Fibroblast of lung (primary cell): ENCODE measurements at regions not wholly inside any gene's neighbourhood (a gene's known extent, or its start where the extent isn't known, plus 50 kb on each side); places are given as distances from the start of the nearest gene placed in this dataset.

Source experiments
- DNase-seq, 2 donors: peaks; one replicate each; pipeline versions ENCODE4 v3.0.0 to v3.0.0-alpha.2; 2010; ENCODE audit warnings: low read depth in 2 of 2
- H2AFZ ChIP-seq: 2 replicates; pipeline ENCODE4 v1.5.1; 2012; ENCODE audit warnings: low read length, control low read depth, inconsistent platforms
- H3K27ac ChIP-seq: 2 replicates; pipeline ENCODE4 v1.5.1; 2011; ENCODE audit warnings: low read length, control low read depth; ENCODE audit not compliant: insufficient read depth
- H3K27me3 ChIP-seq: 2 replicates; pipeline ENCODE4 v1.5.1; 2011; ENCODE audit warnings: mild to moderate bottlenecking, low read length; ENCODE audit not compliant: control insufficient read depth, insufficient read depth
- H3K36me3 ChIP-seq: 2 replicates; pipeline ENCODE4 v1.5.1; 2011; ENCODE audit warnings: low read length; ENCODE audit not compliant: control insufficient read depth, insufficient read depth
- H3K4me1 ChIP-seq: 2 replicates; pipeline ENCODE4 v1.5.1; 2011; ENCODE audit warnings: low read length; ENCODE audit not compliant: control insufficient read depth, insufficient read depth; ENCODE audit errors: extremely low read depth
- H3K4me2 ChIP-seq: 2 replicates; pipeline ENCODE4 v1.5.1; 2011; ENCODE audit warnings: low read length, control low read depth; ENCODE audit not compliant: insufficient read depth; ENCODE audit errors: extremely low read depth
- H3K4me3 ChIP-seq, 4 experiments: fragments of 200-600 bp in 1 of 4; sonication (generic) in 1 of 4; replicated peaks in 1 of 4; 2 replicates each; pipeline ENCODE4 v1.5.1; 2011 to 2016; ENCODE audit warnings: low read length in 4 of 4, low read depth in 3 of 4, mild to moderate bottlenecking in 3 of 4, control low read depth in 2 of 4, inconsistent platforms in 1 of 4, mixed read lengths in 1 of 4; ENCODE audit not compliant: insufficient read depth in 1 of 4; ENCODE audit errors: control extremely low read depth in 1 of 4
- H3K79me2 ChIP-seq: 2 replicates; pipeline ENCODE4 v1.5.1; 2012; ENCODE audit warnings: mild to moderate bottlenecking, low read length, inconsistent platforms; ENCODE audit not compliant: control insufficient read depth, insufficient read depth
- H3K9ac ChIP-seq: 2 replicates; pipeline ENCODE4 v1.5.1; 2011; ENCODE audit warnings: mild to moderate bottlenecking, low read length, control low read depth; ENCODE audit not compliant: insufficient read depth
- H3K9me3 ChIP-seq: 2 replicates; pipeline ENCODE4 v1.5.1; 2012; ENCODE audit warnings: low read depth, low read length; ENCODE audit not compliant: control insufficient read depth, insufficient read depth
- H4K20me1 ChIP-seq: 2 replicates; pipeline ENCODE4 v1.5.1; 2011; ENCODE audit warnings: low read length; ENCODE audit not compliant: control insufficient read depth, insufficient read depth; ENCODE audit errors: extremely low read depth
- CTCF ChIP-seq, 2 donors: IDR thresholded peaks in 1 of 2; conservative IDR thresholded peaks in 1 of 2; 1 replicate in 1 of 2; 2 replicates in 1 of 2; pipeline ENCODE4 v1.5.1; 2011 to 2012; ENCODE audit warnings: low read length in 2 of 2, control low read depth in 1 of 2, inconsistent platforms in 1 of 2, low read depth in 1 of 2, mild to moderate bottlenecking in 1 of 2
- EZH2 ChIP-seq: IDR thresholded peaks from 2 replicates; pipeline ENCODE4 v1.5.1; 2012; ENCODE audit warnings: low read length, control low read depth, mild to moderate bottlenecking; ENCODE audit errors: missing control alignments

DNA sequence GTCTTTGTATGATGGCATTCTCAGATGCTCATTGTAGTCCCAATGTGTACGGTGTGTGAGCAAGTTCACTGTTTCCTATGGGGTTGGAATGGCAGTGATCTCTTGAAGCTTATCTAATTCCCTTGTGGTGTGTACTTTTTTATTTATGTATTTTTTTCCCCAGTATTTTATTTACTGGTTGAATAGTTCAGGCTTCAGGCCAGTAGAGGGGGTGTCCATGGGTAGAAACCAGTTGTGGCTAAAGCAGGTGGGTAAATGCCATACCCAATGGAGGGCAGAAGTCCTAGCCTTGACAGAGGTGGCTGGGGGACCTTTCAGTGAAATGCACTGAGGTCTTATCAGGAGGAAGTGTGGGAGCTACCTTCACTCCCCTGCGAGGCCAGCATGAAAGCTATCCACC is 351.4 kb upstream of the CWC22 start:
- no peak overlapping the region for H3K27ac ChIP-seq
- H2AFZ ChIP-seq, result no peak overlapping the region
- no peak overlapping the region for H3K4me2 ChIP-seq
- no peak overlapping the region for H3K4me3 ChIP-seq
- no peaks in the 10 kb centered on the region for H3K9me3 ChIP-seq
- no peak for DNase-seq
- H3K79me2 ChIP-seq, result no peaks in the 10 kb centered on the region
- no peaks in the 10 kb centered on the region for H4K20me1 ChIP-seq
- no peaks in the 10 kb centered on the region for H3K27me3 ChIP-seq
- H3K4me1 ChIP-seq, result no peaks in the 10 kb centered on the region
- TF ChIP-seq CTCF (conservative IDR thresholded peaks at IDR 0.05 in 1 of 2, IDR thresholded peaks at IDR 0.05 in 1 of 2; ENCODE audit: low read depth in 1 of 2, low read length in 2 of 2), result no peak
- no peak for TF ChIP-seq EZH2
- no peaks in the 10 kb centered on the region for H3K36me3 ChIP-seq
- no peak overlapping the region for H3K9ac ChIP-seq

DNA sequence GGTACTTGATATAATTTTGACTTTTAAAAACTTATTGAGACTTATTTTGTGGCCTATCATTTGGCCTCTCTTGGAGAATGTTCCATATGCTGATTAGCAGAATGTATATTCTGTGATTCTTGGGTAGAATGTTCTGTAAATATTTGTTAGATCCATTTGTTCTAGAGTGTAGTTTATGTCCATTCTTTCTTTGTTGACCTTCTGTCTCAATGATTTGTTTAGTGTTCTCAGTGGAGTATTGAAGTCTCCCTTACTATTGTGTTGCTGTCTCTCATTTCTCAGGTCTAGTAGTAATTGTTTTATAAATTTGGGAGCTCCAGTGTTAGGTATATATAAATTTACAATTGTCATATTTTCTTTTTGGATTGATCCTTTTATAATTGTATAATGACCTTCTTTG is 349.6 kb upstream of the CWC22 start:
- H3K4me1 ChIP-seq, result no peaks in the 10 kb centered on the region
- no peaks in the 10 kb centered on the region for H3K27me3 ChIP-seq
- H3K27ac ChIP-seq, result no peak overlapping the region
- H3K4me3 ChIP-seq, result no peak overlapping the region
- H2AFZ ChIP-seq, result no peak overlapping the region
- H3K9ac ChIP-seq, result no peak overlapping the region
- H3K36me3 ChIP-seq, result no peaks in the 10 kb centered on the region
- H3K4me2 ChIP-seq, result no peak overlapping the region
- H3K9me3 ChIP-seq, result no peaks in the 10 kb centered on the region
- no peaks in the 10 kb centered on the region for H4K20me1 ChIP-seq
- DNase-seq, result no peak
- TF ChIP-seq EZH2 (no peak), CTCF (conservative IDR thresholded peaks at IDR 0.05 in 1 of 2, IDR thresholded peaks at IDR 0.05 in 1 of 2; ENCODE audit: low read depth in 1 of 2, low read length in 2 of 2) (no peak)
- H3K79me2 ChIP-seq, result no peaks in the 10 kb centered on the region

GRCh38 chr2:180352620-180353019 is 345.5 kb upstream of the CWC22 start:
- Histone ChIP-seq H3K27ac (no peak overlapping the region), H3K79me2 (no peaks in the 10 kb centered on the region), H3K9ac (no peak overlapping the region), H3K36me3 (no peaks in the 10 kb centered on the region), H3K4me3 (no peak overlapping the region), H3K27me3 (no peaks in the 10 kb centered on the region), H3K4me2 (no peak overlapping the region), H3K4me1 (no peaks in the 10 kb centered on the region), H3K9me3 (no peaks in the 10 kb centered on the region), H4K20me1 (no peaks in the 10 kb centered on the region), H2AFZ (no peak overlapping the region)
- DNase-seq, result peak in 1 of 2 donors; percentile 15
- TF ChIP-seq CTCF (conservative IDR thresholded peaks at IDR 0.05 in 1 of 2, IDR thresholded peaks at IDR 0.05 in 1 of 2; ENCODE audit: low read depth in 1 of 2, low read length in 2 of 2) (no peak), EZH2 (no peak)
